ENCODE measurements at regions not wholly inside any gene's neighbourhood (a gene's known extent, or its start where the extent isn't known, plus 50 kb on each side); places are given as distances from the start of the nearest gene placed in this dataset.

DNA sequence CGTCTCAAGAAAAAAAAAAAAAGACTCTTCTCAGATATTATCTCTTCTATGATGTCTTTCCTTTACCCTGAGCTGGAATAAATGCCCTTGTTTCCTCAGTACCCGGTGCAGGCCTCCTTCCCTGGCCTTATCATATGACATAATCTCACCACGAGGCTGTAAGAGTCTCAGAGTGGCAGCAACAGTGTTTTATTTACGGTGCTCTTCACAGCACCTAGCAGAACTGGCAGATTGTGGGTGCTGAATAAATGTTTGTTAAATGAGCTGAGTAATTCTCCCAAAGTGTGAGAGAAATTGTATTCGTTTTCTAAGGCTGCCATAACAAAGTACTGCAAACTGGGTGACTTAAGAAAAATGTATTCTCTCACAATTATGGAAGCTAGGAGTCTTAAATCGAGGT lies 82.8 kb upstream of the CD28 start (continued):
- TF ChIP-seq, protein P1, sequence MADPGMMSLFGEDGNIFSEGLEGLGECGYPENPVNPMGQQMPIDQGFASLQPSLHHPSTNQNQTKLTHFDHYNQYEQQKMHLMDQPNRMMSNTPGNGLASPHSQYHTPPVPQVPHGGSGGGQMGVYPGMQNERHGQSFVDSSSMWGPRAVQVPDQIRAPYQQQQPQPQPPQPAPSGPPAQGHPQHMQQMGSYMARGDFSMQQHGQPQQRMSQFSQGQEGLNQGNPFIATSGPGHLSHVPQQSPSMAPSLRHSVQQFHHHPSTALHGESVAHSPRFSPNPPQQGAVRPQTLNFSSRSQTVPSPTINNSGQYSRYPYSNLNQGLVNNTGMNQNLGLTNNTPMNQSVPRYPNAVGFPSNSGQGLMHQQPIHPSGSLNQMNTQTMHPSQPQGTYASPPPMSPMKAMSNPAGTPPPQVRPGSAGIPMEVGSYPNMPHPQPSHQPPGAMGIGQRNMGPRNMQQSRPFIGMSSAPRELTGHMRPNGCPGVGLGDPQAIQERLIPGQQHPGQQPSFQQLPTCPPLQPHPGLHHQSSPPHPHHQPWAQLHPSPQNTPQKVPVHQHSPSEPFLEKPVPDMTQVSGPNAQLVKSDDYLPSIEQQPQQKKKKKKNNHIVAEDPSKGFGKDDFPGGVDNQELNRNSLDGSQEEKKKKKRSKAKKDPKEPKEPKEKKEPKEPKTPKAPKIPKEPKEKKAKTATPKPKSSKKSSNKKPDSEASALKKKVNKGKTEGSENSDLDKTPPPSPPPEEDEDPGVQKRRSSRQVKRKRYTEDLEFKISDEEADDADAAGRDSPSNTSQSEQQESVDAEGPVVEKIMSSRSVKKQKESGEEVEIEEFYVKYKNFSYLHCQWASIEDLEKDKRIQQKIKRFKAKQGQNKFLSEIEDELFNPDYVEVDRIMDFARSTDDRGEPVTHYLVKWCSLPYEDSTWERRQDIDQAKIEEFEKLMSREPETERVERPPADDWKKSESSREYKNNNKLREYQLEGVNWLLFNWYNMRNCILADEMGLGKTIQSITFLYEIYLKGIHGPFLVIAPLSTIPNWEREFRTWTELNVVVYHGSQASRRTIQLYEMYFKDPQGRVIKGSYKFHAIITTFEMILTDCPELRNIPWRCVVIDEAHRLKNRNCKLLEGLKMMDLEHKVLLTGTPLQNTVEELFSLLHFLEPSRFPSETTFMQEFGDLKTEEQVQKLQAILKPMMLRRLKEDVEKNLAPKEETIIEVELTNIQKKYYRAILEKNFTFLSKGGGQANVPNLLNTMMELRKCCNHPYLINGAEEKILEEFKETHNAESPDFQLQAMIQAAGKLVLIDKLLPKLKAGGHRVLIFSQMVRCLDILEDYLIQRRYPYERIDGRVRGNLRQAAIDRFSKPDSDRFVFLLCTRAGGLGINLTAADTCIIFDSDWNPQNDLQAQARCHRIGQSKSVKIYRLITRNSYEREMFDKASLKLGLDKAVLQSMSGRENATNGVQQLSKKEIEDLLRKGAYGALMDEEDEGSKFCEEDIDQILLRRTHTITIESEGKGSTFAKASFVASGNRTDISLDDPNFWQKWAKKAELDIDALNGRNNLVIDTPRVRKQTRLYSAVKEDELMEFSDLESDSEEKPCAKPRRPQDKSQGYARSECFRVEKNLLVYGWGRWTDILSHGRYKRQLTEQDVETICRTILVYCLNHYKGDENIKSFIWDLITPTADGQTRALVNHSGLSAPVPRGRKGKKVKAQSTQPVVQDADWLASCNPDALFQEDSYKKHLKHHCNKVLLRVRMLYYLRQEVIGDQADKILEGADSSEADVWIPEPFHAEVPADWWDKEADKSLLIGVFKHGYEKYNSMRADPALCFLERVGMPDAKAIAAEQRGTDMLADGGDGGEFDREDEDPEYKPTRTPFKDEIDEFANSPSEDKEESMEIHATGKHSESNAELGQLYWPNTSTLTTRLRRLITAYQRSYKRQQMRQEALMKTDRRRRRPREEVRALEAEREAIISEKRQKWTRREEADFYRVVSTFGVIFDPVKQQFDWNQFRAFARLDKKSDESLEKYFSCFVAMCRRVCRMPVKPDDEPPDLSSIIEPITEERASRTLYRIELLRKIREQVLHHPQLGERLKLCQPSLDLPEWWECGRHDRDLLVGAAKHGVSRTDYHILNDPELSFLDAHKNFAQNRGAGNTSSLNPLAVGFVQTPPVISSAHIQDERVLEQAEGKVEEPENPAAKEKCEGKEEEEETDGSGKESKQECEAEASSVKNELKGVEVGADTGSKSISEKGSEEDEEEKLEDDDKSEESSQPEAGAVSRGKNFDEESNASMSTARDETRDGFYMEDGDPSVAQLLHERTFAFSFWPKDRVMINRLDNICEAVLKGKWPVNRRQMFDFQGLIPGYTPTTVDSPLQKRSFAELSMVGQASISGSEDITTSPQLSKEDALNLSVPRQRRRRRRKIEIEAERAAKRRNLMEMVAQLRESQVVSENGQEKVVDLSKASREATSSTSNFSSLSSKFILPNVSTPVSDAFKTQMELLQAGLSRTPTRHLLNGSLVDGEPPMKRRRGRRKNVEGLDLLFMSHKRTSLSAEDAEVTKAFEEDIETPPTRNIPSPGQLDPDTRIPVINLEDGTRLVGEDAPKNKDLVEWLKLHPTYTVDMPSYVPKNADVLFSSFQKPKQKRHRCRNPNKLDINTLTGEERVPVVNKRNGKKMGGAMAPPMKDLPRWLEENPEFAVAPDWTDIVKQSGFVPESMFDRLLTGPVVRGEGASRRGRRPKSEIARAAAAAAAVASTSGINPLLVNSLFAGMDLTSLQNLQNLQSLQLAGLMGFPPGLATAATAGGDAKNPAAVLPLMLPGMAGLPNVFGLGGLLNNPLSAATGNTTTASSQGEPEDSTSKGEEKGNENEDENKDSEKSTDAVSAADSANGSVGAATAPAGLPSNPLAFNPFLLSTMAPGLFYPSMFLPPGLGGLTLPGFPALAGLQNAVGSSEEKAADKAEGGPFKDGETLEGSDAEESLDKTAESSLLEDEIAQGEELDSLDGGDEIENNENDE (IDR thresholded peaks at IDR 0.05; ENCODE audit: insufficient replicate concordance, low read length), result no peak
- no peak for TF ChIP-seq CEBPB (IDR thresholded peaks at IDR 0.05; ENCODE audit: low read depth, low read length)
- no peak for TF ChIP-seq BACH1 (IDR thresholded peaks at IDR 0.05; ENCODE audit: low read length)
- TF ChIP-seq CREB1 (IDR thresholded peaks at IDR 0.05), result no peak
- TF ChIP-seq, protein P2, sequence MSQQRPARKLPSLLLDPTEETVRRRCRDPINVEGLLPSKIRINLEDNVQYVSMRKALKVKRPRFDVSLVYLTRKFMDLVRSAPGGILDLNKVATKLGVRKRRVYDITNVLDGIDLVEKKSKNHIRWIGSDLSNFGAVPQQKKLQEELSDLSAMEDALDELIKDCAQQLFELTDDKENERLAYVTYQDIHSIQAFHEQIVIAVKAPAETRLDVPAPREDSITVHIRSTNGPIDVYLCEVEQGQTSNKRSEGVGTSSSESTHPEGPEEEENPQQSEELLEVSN (IDR thresholded peaks at IDR 0.05), result no peak
